SH-SY5Y (cell line): ENCODE measurements at regions not wholly inside any gene's neighbourhood (a gene's known extent, or its start where the extent isn't known, plus 50 kb on each side); places are given as distances from the start of the nearest gene placed in this dataset.

Experiments used
- GATA2 ChIP-seq: IDR thresholded peaks from 2 replicates; pipeline ENCODE4 v1.6.1; 2011; ENCODE audit warnings: mild to moderate bottlenecking, low read depth, low read length
- GATA3 ChIP-seq: IDR thresholded peaks from 2 replicates; pipeline ENCODE4 v1.6.1; 2011; ENCODE audit warnings: low read depth, mild to moderate bottlenecking, low read length, moderate library complexity

DNA sequence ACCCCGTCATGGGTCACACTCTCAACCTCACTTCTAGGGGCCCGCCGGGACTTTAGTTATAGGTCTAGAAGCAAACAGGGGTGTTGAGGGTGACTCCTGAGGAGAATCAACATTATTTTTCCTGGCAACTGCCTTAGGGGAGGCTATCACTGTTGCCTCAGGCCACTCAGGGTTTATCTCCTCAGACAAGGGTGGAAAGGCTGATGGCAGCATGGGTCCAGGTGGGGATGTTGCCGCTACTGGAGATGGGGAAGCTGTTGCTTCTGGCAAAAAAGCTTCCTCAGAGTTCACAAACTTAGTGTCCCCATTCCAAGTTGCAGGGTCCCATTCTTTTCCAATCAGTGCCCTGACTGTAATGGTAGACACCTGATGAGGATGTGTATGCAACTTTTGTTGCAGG, 467.4 kb upstream of the RGS6 start:
- TF ChIP-seq GATA2, result no peak
- no peak for TF ChIP-seq GATA3
